GM19397 (cell line): ENCODE measurements at regions not wholly inside any gene's neighbourhood (a gene's known extent, or its start where the extent isn't known, plus 50 kb on each side); places are given as distances from the start of the nearest gene placed in this dataset.
"Not testable (repeated sequence)": the region's sequence is repeated elsewhere in the genome, so short reads cannot be mapped to it uniquely, and the experiment has no call there.

ENCODE experiments used
- ATAC-seq: cut with Tn5 transposase; IDR thresholded peaks from one replicate; pipeline ENCODE4 v1.9.1; 2021; ENCODE audit warnings: mild to moderate bottlenecking, moderate library complexity; ENCODE audit not compliant: unreplicated experiment

GRCh38 chr16:13612623-13613022, 307.3 kb upstream of the ERCC4 start:
- no peak for ATAC-seq

- no peak for ATAC-seq
Measured at GRCh38 chr16:13613165-13613564, 306.8 kb upstream of the ERCC4 start.

- no peak for ATAC-seq
Measured at GRCh38 chr16:13621639-13622038, 298.3 kb upstream of the ERCC4 start.

- no peak for ATAC-seq
Measured at GRCh38 chr16:13628156-13628555, 291.8 kb upstream of the ERCC4 start.

- ATAC-seq, result no peak
Measured at GRCh38 chr16:13629704-13630103, 290.2 kb upstream of the ERCC4 start.

GRCh38 chr16:13630374-13630773, 289.6 kb upstream of the ERCC4 start:
- ATAC-seq, result no peak

GRCh38 chr16:13631213-13631767, 288.7 kb upstream of the ERCC4 start:
- ATAC-seq, result no peak

GRCh38 chr16:13631916-13632315, 288.0 kb upstream of the ERCC4 start:
- ATAC-seq, result no peak

GRCh38 chr16:13632504-13632903, 287.4 kb upstream of the ERCC4 start:
- not testable (repeated sequence) for ATAC-seq

GRCh38 chr16:13633391-13633861, 286.5 kb upstream of the ERCC4 start:
- no peak for ATAC-seq

GRCh38 chr16:13634253-13634652, 285.7 kb upstream of the ERCC4 start:
- no peak for ATAC-seq

GRCh38 chr16:13634959-13635358, 285.0 kb upstream of the ERCC4 start:
- ATAC-seq, result no peak

GRCh38 chr16:13638218-13638617, 281.7 kb upstream of the ERCC4 start:
- no peak for ATAC-seq

- no peak for ATAC-seq
Measured at GRCh38 chr16:13643412-13643811, 276.5 kb upstream of the ERCC4 start.

- ATAC-seq, result no peak
Measured at GRCh38 chr16:13645601-13646245, 274.2 kb upstream of the ERCC4 start.

- no peak for ATAC-seq
Measured at GRCh38 chr16:13660807-13661206, 259.1 kb upstream of the ERCC4 start.

GRCh38 chr16:13665876-13666275, 254.1 kb upstream of the ERCC4 start:
- no peak for ATAC-seq

- no peak for ATAC-seq
Measured at GRCh38 chr16:13672196-13672595, 247.8 kb upstream of the ERCC4 start.

GRCh38 chr16:13680021-13680889, 239.7 kb upstream of the ERCC4 start:
- ATAC-seq, result no peak

- no peak for ATAC-seq
Measured at GRCh38 chr16:13684819-13685563, 235.0 kb upstream of the ERCC4 start.

GRCh38 chr16:13696017-13696416, 223.9 kb upstream of the ERCC4 start:
- no peak for ATAC-seq
